Central memory CD8-positive, alpha-beta T cell (primary cell): ENCODE measurements at regions not wholly inside any gene's neighbourhood (a gene's known extent, or its start where the extent isn't known, plus 50 kb on each side); places are given as distances from the start of the nearest gene placed in this dataset.
"Not testable (repeated sequence)": the region's sequence is repeated elsewhere in the genome, so short reads cannot be mapped to it uniquely, and the experiment has no call there.

Experiments
- ATAC-seq: fragments of 150-1000 bp; cut with Tn5 transposase; replicated peaks from 2 replicates; pipeline ENCODE4 v1.10.0; 2022; ENCODE audit warnings: mild to moderate bottlenecking, moderate FRiP score, moderate number of reproducible peaks; ENCODE audit not compliant: poor library complexity, severe bottlenecking; ENCODE audit errors: extremely low read depth
- DNase-seq, 2 donors: peaks; one replicate each; pipeline ENCODE4 v3.0.0; 2021; ENCODE audit warnings: low spot score in 2 of 2
- H3K27ac Mint-ChIP-seq: one replicate; pipeline ENCODE4 v1.8.0; 2022; ENCODE audit warnings: low read depth, mild to moderate bottlenecking, moderate library complexity, mixed read lengths
- H3K27me3 Mint-ChIP-seq: one replicate; pipeline ENCODE4 v1.8.0; 2022; ENCODE audit warnings: mixed read lengths
- H3K36me3 Mint-ChIP-seq: one replicate; pipeline ENCODE4 v1.8.0; 2022; ENCODE audit warnings: mild to moderate bottlenecking, moderate library complexity, mixed read lengths; ENCODE audit not compliant: insufficient read depth
- H3K4me1 Mint-ChIP-seq: one replicate; pipeline ENCODE4 v1.8.0; 2022; ENCODE audit warnings: mixed read lengths
- H3K4me3 Mint-ChIP-seq: one replicate; pipeline ENCODE4 v1.8.0; 2022; ENCODE audit warnings: mild to moderate bottlenecking, moderate library complexity, mixed read lengths
- H3K9me3 Mint-ChIP-seq: one replicate; pipeline ENCODE4 v1.8.0; 2022; ENCODE audit warnings: mixed read lengths

GRCh38 chr6:94137178-94137577 lies 717.8 kb upstream of the EPHA7 start:
- DNase-seq, H3K27ac Mint-ChIP-seq, H3K9me3 Mint-ChIP-seq: not testable (repeated sequence)

GRCh38 chr6:94133106-94133505 lies 713.7 kb upstream of the EPHA7 start:
- H3K4me1 Mint-ChIP-seq = no peaks in the 10 kb centered on the region
- ATAC-seq (no peak), DNase-seq (no peak)
- H3K36me3 Mint-ChIP-seq = no peaks in the 10 kb centered on the region
- H3K4me3 Mint-ChIP-seq = no peak overlapping the region
- no peak overlapping the region for H3K27ac Mint-ChIP-seq
- H3K27me3 Mint-ChIP-seq = no peaks in the 10 kb centered on the region
- peaks cover 7% of the 10 kb centered on the region for H3K9me3 Mint-ChIP-seq

More at GRCh38 chr6:94137178-94137577, 717.8 kb upstream of the EPHA7 start:
- ATAC-seq, H3K27me3 Mint-ChIP-seq, H3K4me1 Mint-ChIP-seq, H3K4me3 Mint-ChIP-seq, H3K36me3 Mint-ChIP-seq: not testable (repeated sequence)

GRCh38 chr6:94131271-94131670 lies 711.9 kb upstream of the EPHA7 start:
- Mint-ChIP-seq H3K27me3 (no peaks in the 10 kb centered on the region), H3K27ac (no peak overlapping the region), H3K36me3 (no peaks in the 10 kb centered on the region), H3K4me1 (no peaks in the 10 kb centered on the region), H3K4me3 (no peak overlapping the region), H3K9me3 (peaks cover 7% of the 10 kb centered on the region)
- ATAC-seq (no peak), DNase-seq (no peak)

GRCh38 chr6:94130478-94130877 lies 711.1 kb upstream of the EPHA7 start:
- Mint-ChIP-seq H3K9me3 (peaks cover 7% of the 10 kb centered on the region), H3K4me1 (no peaks in the 10 kb centered on the region), H3K27me3 (no peaks in the 10 kb centered on the region), H3K36me3 (no peaks in the 10 kb centered on the region), H3K4me3 (no peak overlapping the region), H3K27ac (no peak overlapping the region)
- ATAC-seq = no peak
- DNase-seq = no peak

GRCh38 chr6:94129926-94130325 lies 710.6 kb upstream of the EPHA7 start:
- H3K27ac Mint-ChIP-seq = no peak overlapping the region
- no peaks in the 10 kb centered on the region for H3K27me3 Mint-ChIP-seq
- H3K9me3 Mint-ChIP-seq = peaks cover 3% of the 10 kb centered on the region
- DNase-seq = no peak
- H3K4me1 Mint-ChIP-seq = no peaks in the 10 kb centered on the region
- H3K4me3 Mint-ChIP-seq = no peak overlapping the region
- ATAC-seq = no peak
- H3K36me3 Mint-ChIP-seq = no peaks in the 10 kb centered on the region

DNA sequence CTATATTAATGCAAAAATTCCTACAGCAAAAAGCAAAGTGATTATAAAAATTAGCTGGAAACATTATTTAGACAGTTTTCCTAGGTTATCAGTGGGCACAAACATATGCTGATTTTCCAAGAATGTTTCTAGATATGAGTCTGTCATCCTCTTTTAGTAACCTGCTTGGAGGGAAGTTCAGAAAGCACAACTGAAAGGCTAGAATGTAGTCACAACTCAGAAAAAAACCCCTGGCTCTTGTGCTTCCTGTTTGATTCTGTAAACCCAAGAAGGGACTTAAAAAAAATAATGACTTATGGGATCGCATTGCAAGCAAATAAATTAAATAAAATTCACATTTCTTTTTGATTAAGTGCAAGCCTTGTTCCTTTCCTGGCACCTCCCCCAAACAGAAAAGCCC lies 708.4 kb upstream of the EPHA7 start:
- DNase-seq (no peak), ATAC-seq (no peak)
- Mint-ChIP-seq H3K4me3 (no peak overlapping the region), H3K27ac (no peak overlapping the region), H3K27me3 (no peaks in the 10 kb centered on the region), H3K36me3 (no peaks in the 10 kb centered on the region), H3K9me3 (no peaks in the 10 kb centered on the region), H3K4me1 (no peaks in the 10 kb centered on the region)

GRCh38 chr6:94124333-94124732 lies 705.0 kb upstream of the EPHA7 start:
- DNase-seq (no peak), ATAC-seq (no peak)
- Mint-ChIP-seq H3K4me3 (no peak overlapping the region), H3K27me3 (no peaks in the 10 kb centered on the region), H3K4me1 (no peaks in the 10 kb centered on the region), H3K36me3 (no peaks in the 10 kb centered on the region), H3K9me3 (no peaks in the 10 kb centered on the region), H3K27ac (no peak overlapping the region)

DNA sequence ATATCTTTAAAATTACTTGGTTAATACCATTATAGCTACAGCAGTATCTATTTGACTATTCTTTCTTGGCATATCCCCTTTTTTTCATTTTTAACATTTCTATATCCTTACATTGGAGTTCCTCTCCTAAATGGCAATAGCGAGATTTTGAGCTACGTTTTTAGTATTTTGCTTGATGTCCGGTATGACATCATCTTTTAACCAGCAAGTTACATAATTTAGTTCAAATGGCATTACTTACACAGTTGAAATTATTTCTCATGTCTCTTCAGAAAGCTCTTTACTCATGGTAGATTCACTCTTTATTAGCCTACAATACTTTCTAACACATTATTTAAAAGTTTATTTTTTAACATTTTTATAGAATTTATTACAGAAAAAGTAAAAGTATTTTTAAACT lies 701.7 kb upstream of the EPHA7 start:
- Mint-ChIP-seq H3K4me3 (no peak overlapping the region), H3K9me3 (peaks cover 5% of the 10 kb centered on the region), H3K36me3 (no peaks in the 10 kb centered on the region), H3K4me1 (no peaks in the 10 kb centered on the region), H3K27ac (no peak overlapping the region), H3K27me3 (no peaks in the 10 kb centered on the region)
- no peak for DNase-seq
- no peak for ATAC-seq

GRCh38 chr6:94099072-94099471 lies 679.7 kb upstream of the EPHA7 start:
- Mint-ChIP-seq H3K4me3 (no peak overlapping the region), H3K27ac (no peak overlapping the region), H3K36me3 (no peaks in the 10 kb centered on the region), H3K27me3 (no peaks in the 10 kb centered on the region), H3K9me3 (peaks cover 12% of the 10 kb centered on the region), H3K4me1 (no peaks in the 10 kb centered on the region)
- no peak for ATAC-seq
- no peak for DNase-seq

DNA sequence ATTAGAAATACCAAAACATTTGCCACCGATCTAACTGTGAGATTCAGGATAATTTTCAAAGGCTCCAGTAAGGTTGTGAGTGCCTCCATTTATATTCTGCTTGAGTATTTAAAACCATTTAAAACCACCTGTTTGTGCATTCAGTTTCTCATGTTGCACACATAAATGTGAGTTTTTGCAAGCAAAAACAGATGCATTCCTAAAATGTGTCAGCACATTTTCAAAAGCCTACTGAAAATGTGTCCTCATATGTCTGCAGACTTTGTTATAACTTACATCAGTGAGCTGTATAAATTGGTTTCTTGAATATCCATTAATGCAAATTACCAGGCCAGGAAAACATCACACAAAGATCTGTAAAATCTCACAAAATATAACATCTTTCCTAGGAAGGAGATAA lies 676.6 kb upstream of the EPHA7 start:
- no peaks in the 10 kb centered on the region for H3K27me3 Mint-ChIP-seq
- H3K36me3 Mint-ChIP-seq = no peaks in the 10 kb centered on the region
- no peak for ATAC-seq
- H3K9me3 Mint-ChIP-seq = peaks cover 30% of the 10 kb centered on the region
- no peaks in the 10 kb centered on the region for H3K4me1 Mint-ChIP-seq
- H3K27ac Mint-ChIP-seq = no peak overlapping the region
- no peak for DNase-seq
- no peak overlapping the region for H3K4me3 Mint-ChIP-seq

- Mint-ChIP-seq H3K9me3 (peaks cover 30% of the 10 kb centered on the region), H3K4me1 (no peaks in the 10 kb centered on the region), H3K27ac (no peak overlapping the region), H3K27me3 (no peaks in the 10 kb centered on the region), H3K4me3 (no peak overlapping the region), H3K36me3 (no peaks in the 10 kb centered on the region)
- no peak for ATAC-seq
- DNase-seq = no peak
Measured at GRCh38 chr6:94089941-94090340, 670.6 kb upstream of the EPHA7 start.

GRCh38 chr6:94088870-94089269 lies 669.5 kb upstream of the EPHA7 start:
- H3K27ac Mint-ChIP-seq = no peak overlapping the region
- no peaks in the 10 kb centered on the region for H3K27me3 Mint-ChIP-seq
- H3K9me3 Mint-ChIP-seq = peaks cover 22% of the 10 kb centered on the region
- no peaks in the 10 kb centered on the region for H3K36me3 Mint-ChIP-seq
- H3K4me1 Mint-ChIP-seq = no peaks in the 10 kb centered on the region
- DNase-seq (no peak), ATAC-seq (no peak)
- H3K4me3 Mint-ChIP-seq = no peak overlapping the region

DNA sequence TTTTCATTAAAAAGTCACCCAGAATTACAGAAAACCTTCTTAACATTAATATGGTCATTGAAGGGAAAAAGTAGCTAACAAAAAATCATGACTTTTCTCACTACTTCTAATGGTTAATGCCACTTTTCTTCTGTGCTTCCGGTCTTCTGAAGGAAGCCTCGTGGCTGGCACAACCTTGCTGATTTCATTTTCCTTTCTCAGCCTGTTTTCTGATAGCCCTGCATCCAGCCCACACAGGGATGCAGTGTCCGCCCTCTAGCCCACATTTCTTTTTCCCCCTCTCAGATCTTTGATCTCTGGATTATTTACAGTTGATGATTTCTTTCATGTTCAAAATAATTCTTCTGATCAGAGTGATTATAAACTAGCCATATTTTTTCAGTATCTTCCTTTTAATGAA lies 655.4 kb upstream of the EPHA7 start:
- Mint-ChIP-seq H3K27me3 (no peaks in the 10 kb centered on the region), H3K4me3 (no peak overlapping the region), H3K4me1 (no peaks in the 10 kb centered on the region), H3K36me3 (no peaks in the 10 kb centered on the region), H3K27ac (no peak overlapping the region), H3K9me3 (no peaks in the 10 kb centered on the region)
- no peak for DNase-seq
- ATAC-seq = no peak

- H3K4me1 Mint-ChIP-seq = no peaks in the 10 kb centered on the region
- H3K27me3 Mint-ChIP-seq = no peaks in the 10 kb centered on the region
- no peak overlapping the region for H3K4me3 Mint-ChIP-seq
- ATAC-seq = no peak
- no peak overlapping the region for H3K27ac Mint-ChIP-seq
- no peak for DNase-seq
- no peaks in the 10 kb centered on the region for H3K9me3 Mint-ChIP-seq
- H3K36me3 Mint-ChIP-seq = no peaks in the 10 kb centered on the region
Measured at GRCh38 chr6:94071835-94072234, 652.5 kb upstream of the EPHA7 start.
